ENCODE measurements at regions not wholly inside any gene's neighbourhood (a gene's known extent, or its start where the extent isn't known, plus 50 kb on each side); places are given as distances from the start of the nearest gene placed in this dataset.

GRCh38 chr15:70293591-70294470 lies 196.1 kb upstream of the TLE3 start:
- DNase-seq (ENCODE audit: extremely low spot score): no peak
- ChIA-PET POLR2A (no interaction called here), CTCF (interaction anchor here (1.1 kb wide), 3 partner anchors 9 to 25 kb away, joined by 3 read pairs; no protein-coding TSS in a partner anchor)
- no peak for TF ChIP-seq CTCF (IDR thresholded peaks at IDR 0.05; ENCODE audit: control extremely low read depth, extremely low read depth, low read depth, missing control alignments)

GRCh38 chr15:70293138-70293537 lies 195.4 kb upstream of the TLE3 start:
- CTCF ChIA-PET: interaction anchor here (1.1 kb wide), 1 partner anchor 9 kb away, joined by 3 read pairs; no protein-coding TSS in a partner anchor
- no peak for DNase-seq (ENCODE audit: extremely low spot score)
- POLR2A ChIA-PET: no interaction called here
- TF ChIP-seq CTCF (IDR thresholded peaks at IDR 0.05; ENCODE audit: control extremely low read depth, extremely low read depth, low read depth, missing control alignments): no peak

GRCh38 chr15:70292076-70292760 lies 194.5 kb upstream of the TLE3 start:
- no peak for DNase-seq (ENCODE audit: extremely low spot score)
- TF ChIP-seq CTCF (IDR thresholded peaks at IDR 0.05; ENCODE audit: control extremely low read depth, extremely low read depth, low read depth, missing control alignments): no peak
- POLR2A ChIA-PET: no interaction called here
- CTCF ChIA-PET: no interaction called here

GRCh38 chr15:70291305-70292075 lies 193.8 kb upstream of the TLE3 start:
- ChIA-PET POLR2A (no interaction called here), CTCF (no interaction called here)
- DNase-seq (ENCODE audit: extremely low spot score): no peak
- TF ChIP-seq CTCF (IDR thresholded peaks at IDR 0.05; ENCODE audit: control extremely low read depth, extremely low read depth, low read depth, missing control alignments): no peak

- TF ChIP-seq CTCF (IDR thresholded peaks at IDR 0.05; ENCODE audit: control extremely low read depth, extremely low read depth, low read depth, missing control alignments): no peak
- CTCF ChIA-PET: interaction anchor here (1.5 kb wide), 1 partner anchor 10 kb away, joined by 5 read pairs; no protein-coding TSS in a partner anchor
- DNase-seq (ENCODE audit: extremely low spot score): no peak
- POLR2A ChIA-PET: no interaction called here
These were observed 193.0 kb upstream of the TLE3 start for GRCh38 chr15:70290708-70291107.

Measured in GM10248 (cell line).